Endothelial cell of umbilical vein (primary cell): ENCODE measurements at regions not wholly inside any gene's neighbourhood (a gene's known extent, or its start where the extent isn't known, plus 50 kb on each side); places are given as distances from the start of the nearest gene placed in this dataset.

Source experiments
- BruUV-seq: library from RNA; stranded (reverse); fragments of 400-500 nt; replicated peaks from 2 replicates; lab custom pipeline; 2021; lab: Mats Ljungman, UMichigan
- CTCF ChIA-PET: fragments of 300-600, 350-600 bp; sonication (Branson Sonifier 250); formaldehyde crosslinking; loops from one replicate; lab custom pipeline; 2021; ENCODE audit warnings: antibody characterized with exemption, inconsistent platforms; lab: Charles Lee
- POLR2A ChIA-PET: fragments of 300-600, 350-600 bp; sonication (Branson Sonifier 250); formaldehyde crosslinking; loops from one replicate; lab custom pipeline; 2021; ENCODE audit warnings: antibody characterized with exemption, inconsistent platforms; lab: Charles Lee
- DNase-seq: peaks from one replicate; pipeline ENCODE4 v3.0.0-alpha.2; 2011; ENCODE audit warnings: low read depth, low spot score
- FAIRE-seq: peaks from 2 replicates; lab custom pipeline; 2011; peaks lifted over from hg19 to GRCh38; lab: Jason Lieb, UNC
- H2AFZ ChIP-seq: 2 replicates; pipeline ENCODE4 v1.6.0; 2012; ENCODE audit warnings: low read depth, low read length, control low read depth, inconsistent platforms
- H3K27ac ChIP-seq: 2 replicates; pipeline ENCODE4 v1.5.1; 2011; ENCODE audit warnings: low read depth, mild to moderate bottlenecking, control low read depth, low read length, moderate library complexity; ENCODE audit not compliant: insufficient read depth
- H3K27me3 ChIP-seq, 2 experiments: 2 replicates each; pipeline versions ENCODE4 v1.6.0 to v1.6.1; 2011; ENCODE audit warnings: low read length in 2 of 2, mixed read lengths in 1 of 2; ENCODE audit not compliant: control insufficient read depth in 2 of 2, insufficient read depth in 2 of 2
- H3K36me3 ChIP-seq, 2 experiments: 2 replicates in 1 of 2; 3 replicates in 1 of 2; pipeline ENCODE4 v1.5.1; 2011; ENCODE audit warnings: low read length in 2 of 2, mild to moderate bottlenecking in 1 of 2, moderate library complexity in 1 of 2; ENCODE audit not compliant: control insufficient read depth in 2 of 2, insufficient read depth in 2 of 2; ENCODE audit errors: extremely low read depth in 1 of 2
- H3K4me1 ChIP-seq: 3 replicates; pipeline ENCODE4 v1.5.1; 2011; ENCODE audit warnings: mild to moderate bottlenecking, low read length; ENCODE audit not compliant: control insufficient read depth, insufficient read depth; ENCODE audit errors: extremely low read depth
- H3K4me2 ChIP-seq: 2 replicates; pipeline ENCODE4 v1.6.1; 2011; ENCODE audit warnings: low read length, control low read depth, mixed read lengths; ENCODE audit not compliant: insufficient read depth
- H3K4me3 ChIP-seq, 3 experiments: fragments of 200-600 bp in 1 of 3; sonication (generic), shearing (Covaris generic) in 1 of 3; replicated peaks in 1 of 3; 2 replicates each; pipeline ENCODE4 v1.5.1; 2011 to 2016; ENCODE audit warnings: control low read depth in 3 of 3, low read length in 3 of 3, mild to moderate bottlenecking in 2 of 3, inconsistent platforms in 1 of 3, low read depth in 1 of 3, moderate library complexity in 1 of 3; ENCODE audit not compliant: insufficient read depth in 1 of 3
- H3K79me2 ChIP-seq: 2 replicates; pipeline ENCODE4 v1.6.0; 2012; ENCODE audit warnings: low read length, inconsistent platforms; ENCODE audit not compliant: control insufficient read depth, insufficient read depth
- H3K9ac ChIP-seq: replicated peaks from 2 replicates; pipeline ENCODE3; 2011; ENCODE audit warnings: low read length, control low read depth; ENCODE audit not compliant: insufficient read depth; ENCODE audit errors: extremely low read depth
- H3K9me1 ChIP-seq: replicated peaks from 3 replicates; pipeline ENCODE4 v1.6.0; 2011; ENCODE audit warnings: mild to moderate bottlenecking, low read length; ENCODE audit not compliant: control insufficient read depth, insufficient read depth; ENCODE audit errors: extremely low read depth
- H3K9me3 ChIP-seq: replicated peaks from 2 replicates; pipeline ENCODE4 v1.5.1; 2012; ENCODE audit warnings: low read length, inconsistent platforms; ENCODE audit not compliant: control insufficient read depth, insufficient read depth
- H4K20me1 ChIP-seq: replicated peaks from 2 replicates; pipeline ENCODE3; 2011; ENCODE audit warnings: mild to moderate bottlenecking, low read length; ENCODE audit not compliant: control insufficient read depth, insufficient read depth; ENCODE audit errors: extremely low read depth
- CTCF ChIP-seq, 2 donors: IDR thresholded peaks; 1 replicate in 1 of 2; 2 replicates in 1 of 2; pipeline ENCODE4 v1.5.1; 2011; ENCODE audit warnings: low read length in 2 of 2, mild to moderate bottlenecking in 2 of 2, moderate library complexity in 2 of 2, control low read depth in 1 of 2, inconsistent platforms in 1 of 2, low read depth in 1 of 2; ENCODE audit not compliant: insufficient read depth in 1 of 2; ENCODE audit errors: extremely low read depth in 1 of 2
- EZH2 ChIP-seq: IDR thresholded peaks from 2 replicates; pipeline ENCODE4 v1.6.1; 2012; ENCODE audit warnings: borderline replicate concordance, low read depth, mild to moderate bottlenecking, moderate library complexity, low read length, inconsistent platforms; ENCODE audit not compliant: severe bottlenecking
- FOS ChIP-seq: IDR thresholded peaks from 2 replicates; pipeline ENCODE4 v1.6.1; 2011; ENCODE audit warnings: mild to moderate bottlenecking, low read length, moderate library complexity, borderline replicate concordance; ENCODE audit not compliant: insufficient read depth
- GATA2 ChIP-seq: IDR thresholded peaks from 2 replicates; pipeline ENCODE4 v1.7.0; 2011; ENCODE audit warnings: low read depth, mild to moderate bottlenecking, moderate library complexity, mixed read lengths, low read length; ENCODE audit not compliant: insufficient read length, insufficient read depth
- JUN ChIP-seq: IDR thresholded peaks from 2 replicates; pipeline ENCODE4 v1.6.1; 2011; ENCODE audit warnings: borderline replicate concordance, low read depth; ENCODE audit not compliant: insufficient read length, insufficient read depth
- MAX ChIP-seq: IDR thresholded peaks from 2 replicates; pipeline ENCODE4 v1.6.1; 2011; ENCODE audit not compliant: insufficient read depth, insufficient read length
- MYC ChIP-seq: IDR thresholded peaks from one replicate; pipeline ENCODE4 v1.6.1; 2011; ENCODE audit warnings: mild to moderate bottlenecking, low read depth, low read length
- POLR2A ChIP-seq: IDR thresholded peaks from 2 replicates; pipeline ENCODE4 v1.6.1; 2012; ENCODE audit warnings: low read depth, mild to moderate bottlenecking, control low read depth, low read length
- POLR2AphosphoS5 ChIP-seq: IDR thresholded peaks from 2 replicates; pipeline ENCODE4 v1.6.1; 2012; ENCODE audit warnings: low read depth, mild to moderate bottlenecking, control low read depth, low read length, moderate library complexity; ENCODE audit not compliant: insufficient read depth
- dilution Hi-C: fragments of 300-500 bp; cut with MboI; formaldehyde crosslinking; loops from one replicate; pipeline ENCODE4 v1.15.0; 2019; ENCODE audit warnings: low sequenced_read_pairs; ENCODE audit not compliant: extremely low pct_ligation_motif_present
- intact Hi-C: fragments of 100-400 bp; cut with micrococcal nuclease; formaldehyde crosslinking; loops from one replicate; pipeline ENCODE4 v1.10.0; 2022

- no peaks in the 10 kb centered on the region for H3K9me3 ChIP-seq
- ChIA-PET POLR2A (no interaction called here), CTCF (no interaction called here)
- no peaks in the 10 kb centered on the region for H3K36me3 ChIP-seq
- no peak for TF ChIP-seq POLR2A
- TF ChIP-seq CTCF (IDR thresholded peaks at IDR 0.05; ENCODE audit: extremely low read depth in 1 of 2, insufficient read depth in 1 of 2, low read depth in 1 of 2, low read length in 2 of 2) = peak in 1 of 2 donors; percentile 16
- intact Hi-C loops = loop anchor here (1.0 to 5.0 kb wide), 2 partner anchors 233 to 292 kb away; no protein-coding TSS in a partner anchor
- DNase-seq (peak; percentile 26), FAIRE-seq (no peak)
- H3K9me1 ChIP-seq = no peaks in the 10 kb centered on the region
- H3K4me3 ChIP-seq = no peak overlapping the region
- no peaks in the 10 kb centered on the region for H3K27me3 ChIP-seq
- peaks cover 23% of the 10 kb centered on the region for H3K4me1 ChIP-seq
- H3K27ac ChIP-seq = no peak overlapping the region
- H2AFZ ChIP-seq = no peak overlapping the region
- dilution Hi-C loops = no loop called here
- H4K20me1 ChIP-seq = no peaks in the 10 kb centered on the region
- H3K9ac ChIP-seq = no peak overlapping the region
- H3K4me2 ChIP-seq = no peak overlapping the region
- H3K79me2 ChIP-seq = no peaks in the 10 kb centered on the region
- BruUV-seq = no TSS peak
Measured at GRCh38 chr18:64330161-64330560, 181.3 kb upstream of the LINC00305 start.

- POLR2A ChIA-PET = no interaction called here
- intact Hi-C loops = no loop called here
- no peaks in the 10 kb centered on the region for H3K27me3 ChIP-seq
- H4K20me1 ChIP-seq = no peaks in the 10 kb centered on the region
- H2AFZ ChIP-seq = no peak overlapping the region
- TF ChIP-seq EZH2 (no peak), JUN (no peak), FOS (no peak), GATA2 (no peak), POLR2A (no peak), MAX (no peak), MYC (no peak), CTCF (IDR thresholded peaks at IDR 0.05; ENCODE audit: extremely low read depth in 1 of 2, insufficient read depth in 1 of 2, low read depth in 1 of 2, low read length in 2 of 2) (no peak), POLR2AphosphoS5 (no peak)
- dilution Hi-C loops = no loop called here
- no peak overlapping the region for H3K9ac ChIP-seq
- no peaks in the 10 kb centered on the region for H3K9me1 ChIP-seq
- H3K27ac ChIP-seq = no peak overlapping the region
- no peaks in the 10 kb centered on the region for H3K79me2 ChIP-seq
- no peaks in the 10 kb centered on the region for H3K36me3 ChIP-seq
- no TSS peak for BruUV-seq
- no peak overlapping the region for H3K4me2 ChIP-seq
- CTCF ChIA-PET = no interaction called here
- H3K4me1 ChIP-seq = no peaks in the 10 kb centered on the region
- H3K9me3 ChIP-seq = no peaks in the 10 kb centered on the region
- no peak overlapping the region for H3K4me3 ChIP-seq
- no peak for DNase-seq
- no peak for FAIRE-seq
Measured at GRCh38 chr18:64322189-64322588, 173.3 kb upstream of the LINC00305 start.
